Brain microvascular endothelial cell (primary cell): ENCODE measurements at regions not wholly inside any gene's neighbourhood (a gene's known extent, or its start where the extent isn't known, plus 50 kb on each side); places are given as distances from the start of the nearest gene placed in this dataset.

Experiments
- DNase-seq: peaks from one replicate; pipeline ENCODE4 v3.0.0-alpha.2; 2020
- H3K27ac ChIP-seq: fragments of 250-450 bp; sonication (Bioruptor Pico); 2 replicates; pipeline ENCODE4 v1.5.1; 2020; ENCODE audit warnings: mild to moderate bottlenecking, moderate library complexity
- H3K27me3 ChIP-seq: fragments of 250-450 bp; sonication (Bioruptor Pico); replicated peaks from 2 replicates; pipeline ENCODE4 v1.5.1; 2020; ENCODE audit warnings: mild to moderate bottlenecking
- H3K36me3 ChIP-seq: fragments of 250-450 bp; sonication (Bioruptor Pico); replicated peaks from 2 replicates; pipeline ENCODE4 v1.5.1; 2020; ENCODE audit warnings: mild to moderate bottlenecking
- H3K4me3 ChIP-seq: 2 replicates; pipeline ENCODE4 v1.5.1; 2011; ENCODE audit warnings: low read depth, mild to moderate bottlenecking, control low read depth, low read length, moderate library complexity
- in situ Hi-C: cut with HindIII; loops from 2 replicates; pipeline ENCODE4 v1.10.0; 2017; ENCODE audit warnings: low sequenced_read_pairs, low pct_ligation_motif_present
- TF ChIP-seq, protein P1 (sequence below): IDR thresholded peaks from 2 replicates; pipeline ENCODE4 v1.5.1; 2011; ENCODE audit warnings: low read depth, mild to moderate bottlenecking, moderate library complexity, low read length, control low read depth, inconsistent platforms; ENCODE audit errors: missing control alignments

DNA sequence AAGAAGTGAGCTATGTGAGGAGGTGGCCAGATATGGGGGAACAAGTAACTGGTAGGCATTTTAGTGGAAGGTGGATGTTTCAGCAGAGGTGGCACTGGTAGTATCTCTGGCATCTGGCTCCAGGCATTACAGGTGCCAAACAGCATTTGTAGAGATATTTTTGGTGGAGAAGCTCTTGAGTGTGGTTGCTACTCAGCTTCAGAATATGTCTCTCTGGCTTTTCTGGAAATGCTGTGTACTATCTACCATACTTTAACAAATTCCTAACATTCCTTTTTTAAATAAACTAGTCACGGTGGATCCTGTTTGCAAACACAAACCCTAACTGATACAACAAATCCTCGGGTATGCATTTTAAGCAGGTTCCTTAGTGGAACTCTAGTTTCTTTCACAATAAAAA, 128.0 kb downstream of the BARX2 start:
- in situ Hi-C loops, result no loop called here
- Histone ChIP-seq H3K36me3 (no peaks in the 10 kb centered on the region), H3K27ac (no peak overlapping the region), H3K27me3 (no peaks in the 10 kb centered on the region), H3K4me3 (no peak overlapping the region)
- DNase-seq, result no peak
- TF ChIP-seq, protein P1, sequence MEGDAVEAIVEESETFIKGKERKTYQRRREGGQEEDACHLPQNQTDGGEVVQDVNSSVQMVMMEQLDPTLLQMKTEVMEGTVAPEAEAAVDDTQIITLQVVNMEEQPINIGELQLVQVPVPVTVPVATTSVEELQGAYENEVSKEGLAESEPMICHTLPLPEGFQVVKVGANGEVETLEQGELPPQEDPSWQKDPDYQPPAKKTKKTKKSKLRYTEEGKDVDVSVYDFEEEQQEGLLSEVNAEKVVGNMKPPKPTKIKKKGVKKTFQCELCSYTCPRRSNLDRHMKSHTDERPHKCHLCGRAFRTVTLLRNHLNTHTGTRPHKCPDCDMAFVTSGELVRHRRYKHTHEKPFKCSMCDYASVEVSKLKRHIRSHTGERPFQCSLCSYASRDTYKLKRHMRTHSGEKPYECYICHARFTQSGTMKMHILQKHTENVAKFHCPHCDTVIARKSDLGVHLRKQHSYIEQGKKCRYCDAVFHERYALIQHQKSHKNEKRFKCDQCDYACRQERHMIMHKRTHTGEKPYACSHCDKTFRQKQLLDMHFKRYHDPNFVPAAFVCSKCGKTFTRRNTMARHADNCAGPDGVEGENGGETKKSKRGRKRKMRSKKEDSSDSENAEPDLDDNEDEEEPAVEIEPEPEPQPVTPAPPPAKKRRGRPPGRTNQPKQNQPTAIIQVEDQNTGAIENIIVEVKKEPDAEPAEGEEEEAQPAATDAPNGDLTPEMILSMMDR, result no peak

DNA sequence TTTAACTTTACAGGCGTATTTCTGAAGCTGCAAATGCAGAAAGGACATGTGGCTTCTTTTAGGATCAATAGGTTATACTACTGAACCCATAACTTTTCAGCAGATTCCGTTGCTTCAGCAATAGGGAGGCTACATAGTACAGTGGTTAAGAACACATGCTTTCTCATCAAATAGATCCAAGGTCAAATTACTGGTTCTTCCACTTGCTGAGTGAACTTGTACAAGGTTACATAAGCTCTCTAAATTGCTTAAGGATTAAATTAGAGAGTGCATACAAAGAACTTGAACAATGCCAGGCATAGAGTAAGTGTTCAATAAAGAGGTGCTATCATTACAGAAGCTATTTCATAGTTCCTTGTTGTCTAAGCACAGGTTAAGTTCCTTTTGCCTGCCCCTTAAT, 129.6 kb downstream of the BARX2 start:
- in situ Hi-C loops, result no loop called here
- TF ChIP-seq, protein P1, result no peak
- H3K27ac ChIP-seq, result no peak overlapping the region
- no peak for DNase-seq
- no peaks in the 10 kb centered on the region for H3K27me3 ChIP-seq
- H3K36me3 ChIP-seq, result no peaks in the 10 kb centered on the region
- H3K4me3 ChIP-seq, result no peak overlapping the region

DNA sequence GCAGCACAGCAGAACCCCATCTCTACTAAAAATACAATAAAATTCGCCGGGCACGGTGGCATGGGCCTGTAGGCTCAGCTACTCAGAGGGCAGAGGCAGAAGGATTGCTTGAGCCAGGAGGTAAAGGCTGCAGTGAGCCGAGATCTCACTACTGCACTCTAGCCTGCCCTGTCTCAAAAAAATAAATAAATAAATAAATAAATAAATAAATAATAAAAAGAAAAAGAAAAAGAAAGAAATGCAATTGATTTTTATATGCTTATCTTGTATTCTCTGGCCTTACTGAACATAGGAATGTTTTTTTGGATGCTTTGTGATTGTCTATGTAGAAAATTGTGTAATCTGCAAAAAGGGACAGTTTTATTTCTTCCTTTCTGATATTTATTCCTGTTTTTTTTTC, 132.5 kb downstream of the BARX2 start:
- no peaks in the 10 kb centered on the region for H3K27me3 ChIP-seq
- in situ Hi-C loops, result no loop called here
- no peak overlapping the region for H3K4me3 ChIP-seq
- H3K27ac ChIP-seq, result no peak overlapping the region
- DNase-seq, result no peak
- no peaks in the 10 kb centered on the region for H3K36me3 ChIP-seq
- TF ChIP-seq, protein P1, result no peak

DNA sequence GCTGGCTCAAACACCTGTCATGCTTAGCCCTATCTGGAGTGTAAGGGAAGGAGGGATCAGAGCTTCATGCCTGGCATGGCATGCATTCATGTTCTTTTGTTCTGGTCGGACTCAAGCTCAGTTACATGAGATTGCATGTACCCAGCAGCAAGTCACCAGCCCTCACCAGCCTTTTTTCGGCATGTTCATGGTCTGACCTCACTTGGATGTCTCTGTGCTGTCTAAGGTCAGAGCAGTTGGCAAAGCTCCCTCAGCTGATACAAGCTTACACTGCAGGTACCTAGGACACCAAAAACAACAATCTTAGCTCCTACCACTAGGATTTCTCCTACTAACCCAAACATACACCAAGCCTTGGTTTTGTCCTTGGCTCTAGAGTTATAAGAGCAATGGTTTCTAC, 152.6 kb downstream of the BARX2 start:
- H3K27ac ChIP-seq, result no peak overlapping the region
- TF ChIP-seq, protein P1, result no peak
- no peak for DNase-seq
- H3K27me3 ChIP-seq, result no peaks in the 10 kb centered on the region
- in situ Hi-C loops, result no loop called here
- H3K36me3 ChIP-seq, result no peaks in the 10 kb centered on the region
- H3K4me3 ChIP-seq, result no peak overlapping the region

DNA sequence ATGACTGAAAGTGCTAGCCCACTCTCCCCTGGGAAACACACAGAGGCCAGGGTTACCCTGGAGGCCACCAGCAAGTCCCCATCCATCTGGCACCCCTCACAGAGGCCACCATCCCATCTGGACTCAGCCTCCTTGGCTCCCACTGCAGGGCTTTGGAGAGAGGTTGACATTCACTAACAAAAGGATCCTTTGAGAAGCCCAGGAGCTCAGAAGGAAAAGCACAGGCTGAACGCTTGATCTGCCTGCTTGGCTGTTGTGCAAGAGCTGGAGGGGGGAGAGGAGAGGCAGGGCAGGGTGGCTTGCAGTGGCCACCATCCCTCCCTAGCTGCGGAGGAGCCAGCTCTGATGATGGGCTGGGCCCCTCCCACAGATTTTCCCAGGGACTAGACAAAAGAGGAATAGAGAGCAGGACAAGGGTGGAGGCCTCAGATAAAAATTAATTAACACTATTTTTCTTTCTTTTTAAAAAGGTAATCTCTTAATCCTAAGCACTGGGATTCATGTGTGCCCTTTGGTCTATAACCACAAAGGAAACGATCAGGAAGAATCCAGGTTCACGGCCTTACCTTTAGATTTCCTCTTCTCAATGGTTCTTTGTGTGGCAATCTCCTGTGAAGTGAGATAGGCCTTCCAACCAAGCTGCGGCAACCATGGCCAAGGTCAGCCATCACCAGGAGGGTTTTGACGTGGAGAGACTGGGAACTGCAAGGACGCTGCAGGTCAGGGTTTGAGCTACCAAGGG, 154.7 kb downstream of the BARX2 start:
- Histone ChIP-seq H3K27ac (no peak overlapping the region), H3K36me3 (no peaks in the 10 kb centered on the region), H3K4me3 (no peak overlapping the region), H3K27me3 (no peaks in the 10 kb centered on the region)
- no peak for DNase-seq
- TF ChIP-seq, protein P1, result no peak
- in situ Hi-C loops, result no loop called here

DNA sequence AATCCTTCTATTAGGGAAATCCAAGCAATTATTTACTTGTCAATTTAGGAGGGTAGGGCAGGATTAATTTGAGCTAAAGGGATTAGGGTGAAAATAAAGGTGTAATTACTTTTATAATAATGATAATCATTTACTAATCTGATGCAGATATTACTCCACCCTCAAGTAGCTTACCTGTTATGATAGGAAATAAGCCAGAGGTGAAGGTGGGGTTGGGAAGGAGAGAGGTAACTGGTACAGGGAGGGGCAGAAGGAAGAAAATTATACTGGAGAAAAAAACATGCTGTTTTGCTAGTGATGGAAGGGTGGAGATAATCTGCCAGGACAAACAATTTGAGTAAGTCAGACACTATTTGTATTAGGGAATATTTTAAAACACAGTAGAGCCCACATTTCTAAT, 157.7 kb downstream of the BARX2 start:
- no peak overlapping the region for H3K27ac ChIP-seq
- no peaks in the 10 kb centered on the region for H3K27me3 ChIP-seq
- no peak overlapping the region for H3K4me3 ChIP-seq
- no peaks in the 10 kb centered on the region for H3K36me3 ChIP-seq
- TF ChIP-seq, protein P1, result no peak
- in situ Hi-C loops, result no loop called here
- DNase-seq, result no peak
